D721Med (cell line): ENCODE measurements at regions not wholly inside any gene's neighbourhood (a gene's known extent, or its start where the extent isn't known, plus 50 kb on each side); places are given as distances from the start of the nearest gene placed in this dataset.

Source experiments
- DNase-seq: peaks from one replicate; pipeline ENCODE4 v3.0.0; 2011; ENCODE audit warnings: low spot score; ENCODE audit not compliant: insufficient read length
- FAIRE-seq: peaks from 2 replicates; lab custom pipeline; 2011; peaks lifted over from hg19 to GRCh38; lab: Jason Lieb, UNC
- CTCF ChIP-seq: IDR thresholded peaks from 2 replicates; pipeline ENCODE4 v1.5.1; 2012; ENCODE audit warnings: mild to moderate bottlenecking, control low read depth; ENCODE audit not compliant: insufficient read depth; ENCODE audit errors: missing control alignments

GRCh38 chr5:74054641-74055421, 428.8 kb downstream of the ARHGEF28 start:
- DNase-seq (no peak), FAIRE-seq (peak; percentile 55)
- no peak for TF ChIP-seq CTCF

- TF ChIP-seq CTCF: no peak
- FAIRE-seq (peak; percentile 97), DNase-seq (peak; percentile 19)
Observed at GRCh38 chr5:74054139-74054538, 428.1 kb downstream of the ARHGEF28 start.

- no peak for TF ChIP-seq CTCF
- peak; percentile 80 for FAIRE-seq
- no peak for DNase-seq
Observed at GRCh38 chr5:74052441-74053221, 426.6 kb downstream of the ARHGEF28 start.

- TF ChIP-seq CTCF: no peak
- FAIRE-seq: no peak
- no peak for DNase-seq
Observed at GRCh38 chr5:74051076-74051475, 425.1 kb downstream of the ARHGEF28 start.

- FAIRE-seq: no peak
- no peak for TF ChIP-seq CTCF
Observed at GRCh38 chr5:74044936-74045335, 418.9 kb downstream of the ARHGEF28 start.

GRCh38 chr5:74042959-74043358, 417.0 kb downstream of the ARHGEF28 start:
- TF ChIP-seq CTCF: no peak
- FAIRE-seq: no peak
- DNase-seq: no peak

More at GRCh38 chr5:74044936-74045335, 418.9 kb downstream of the ARHGEF28 start:
- DNase-seq: no peak
